ENCODE measurements at regions not wholly inside any gene's neighbourhood (a gene's known extent, or its start where the extent isn't known, plus 50 kb on each side); places are given as distances from the start of the nearest gene placed in this dataset.
A peak's percentile ranks its signal among the peaks of the same experiment; 100 is the strongest.

DNA sequence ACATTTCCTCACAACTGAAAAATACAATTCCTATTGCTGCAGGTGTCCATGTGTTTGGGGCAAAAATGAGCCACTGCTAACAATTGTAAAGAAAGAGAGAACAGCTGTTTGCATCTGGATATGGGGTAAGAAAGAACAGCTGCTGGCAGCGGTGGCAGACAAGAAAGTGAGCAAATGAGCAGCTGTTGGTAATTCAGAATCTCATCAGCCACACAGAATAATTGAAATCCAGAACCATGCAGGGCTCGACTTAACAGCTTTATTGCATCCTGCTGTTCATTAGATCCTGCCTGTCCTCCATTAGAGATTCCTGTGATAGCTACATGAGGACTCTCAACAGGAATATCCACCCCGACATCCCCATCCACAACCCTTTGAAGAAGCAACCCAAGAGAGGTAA lies 62.5 kb upstream of the TSPAN8 start:
- Histone ChIP-seq H3K36me3 (no peaks in the 10 kb centered on the region), H3K4me1 (peaks cover 0 to 5% (median 1%) of the 10 kb centered on the region in 4 donors), H3K4me3 (no peak overlapping the region), H3K27ac (no peak overlapping the region), H3K9me3 (no peaks in the 10 kb centered on the region), H3K27me3 (no peaks in the 10 kb centered on the region)
- intact Hi-C loops (cut with DNase I; ENCODE audit: low total_unique reads): no loop called here
- no peak for DNase-seq
- TF ChIP-seq, protein P1, sequence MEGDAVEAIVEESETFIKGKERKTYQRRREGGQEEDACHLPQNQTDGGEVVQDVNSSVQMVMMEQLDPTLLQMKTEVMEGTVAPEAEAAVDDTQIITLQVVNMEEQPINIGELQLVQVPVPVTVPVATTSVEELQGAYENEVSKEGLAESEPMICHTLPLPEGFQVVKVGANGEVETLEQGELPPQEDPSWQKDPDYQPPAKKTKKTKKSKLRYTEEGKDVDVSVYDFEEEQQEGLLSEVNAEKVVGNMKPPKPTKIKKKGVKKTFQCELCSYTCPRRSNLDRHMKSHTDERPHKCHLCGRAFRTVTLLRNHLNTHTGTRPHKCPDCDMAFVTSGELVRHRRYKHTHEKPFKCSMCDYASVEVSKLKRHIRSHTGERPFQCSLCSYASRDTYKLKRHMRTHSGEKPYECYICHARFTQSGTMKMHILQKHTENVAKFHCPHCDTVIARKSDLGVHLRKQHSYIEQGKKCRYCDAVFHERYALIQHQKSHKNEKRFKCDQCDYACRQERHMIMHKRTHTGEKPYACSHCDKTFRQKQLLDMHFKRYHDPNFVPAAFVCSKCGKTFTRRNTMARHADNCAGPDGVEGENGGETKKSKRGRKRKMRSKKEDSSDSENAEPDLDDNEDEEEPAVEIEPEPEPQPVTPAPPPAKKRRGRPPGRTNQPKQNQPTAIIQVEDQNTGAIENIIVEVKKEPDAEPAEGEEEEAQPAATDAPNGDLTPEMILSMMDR (IDR thresholded peaks at IDR 0.05): no peak

DNA sequence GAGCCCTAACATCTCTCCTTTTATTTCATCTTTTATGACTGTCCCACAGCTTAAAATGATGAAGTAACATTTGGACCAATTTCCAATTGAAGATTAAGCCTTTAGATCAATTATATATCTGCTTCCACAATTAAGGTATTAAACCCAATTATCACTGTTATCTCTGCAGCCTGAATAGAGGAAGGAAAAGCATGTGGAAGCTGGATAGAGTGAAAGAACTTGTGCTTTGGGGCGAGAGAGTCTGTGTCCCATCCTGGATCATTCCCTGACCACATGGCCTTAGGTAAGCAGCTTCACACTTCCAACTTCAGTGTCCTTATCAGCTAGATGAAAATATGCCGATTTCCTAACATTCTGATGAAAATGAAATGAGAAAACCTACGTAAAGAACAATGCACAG lies 61.4 kb upstream of the TSPAN8 start:
- H3K27ac ChIP-seq: no peak overlapping the region
- H3K27me3 ChIP-seq: no peaks in the 10 kb centered on the region
- peaks cover 0 to 15% (median 1%) of the 10 kb centered on the region in 4 donors for H3K4me1 ChIP-seq
- no peaks in the 10 kb centered on the region for H3K36me3 ChIP-seq
- intact Hi-C loops (cut with DNase I; ENCODE audit: low total_unique reads): loop anchor here (10.0 kb wide), 1 partner anchor 176 kb away; no protein-coding TSS in a partner anchor
- no peaks in the 10 kb centered on the region for H3K9me3 ChIP-seq
- TF ChIP-seq, protein P1 (IDR thresholded peaks at IDR 0.05): no peak
- H3K4me3 ChIP-seq: no peak overlapping the region
- DNase-seq: no peak

DNA sequence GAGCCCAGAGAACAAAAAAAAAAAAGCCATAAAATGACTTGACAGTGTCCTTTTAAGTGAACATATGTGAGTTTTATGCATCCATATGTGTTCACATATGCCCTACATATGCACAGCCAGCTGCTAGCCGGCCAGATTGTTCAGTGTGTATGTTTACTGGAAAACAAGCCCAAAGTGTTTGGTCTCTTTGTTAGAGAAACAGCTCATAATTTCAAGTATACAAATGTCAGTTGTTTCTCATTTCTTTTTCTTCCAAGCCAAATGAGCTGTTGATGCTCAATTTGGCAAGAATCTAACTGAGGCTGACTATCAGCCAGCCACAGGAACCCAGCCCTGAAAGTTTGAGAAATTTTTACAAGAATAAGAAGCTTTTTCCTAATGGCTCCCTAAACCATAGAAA lies 60.8 kb upstream of the TSPAN8 start:
- H3K27me3 ChIP-seq: no peaks in the 10 kb centered on the region
- no peaks in the 10 kb centered on the region for H3K36me3 ChIP-seq
- intact Hi-C loops (cut with DNase I; ENCODE audit: low total_unique reads): loop anchor here (10.0 kb wide), 1 partner anchor 176 kb away; no protein-coding TSS in a partner anchor
- H3K4me3 ChIP-seq: no peak overlapping the region
- no peaks in the 10 kb centered on the region for H3K9me3 ChIP-seq
- no peak overlapping the region for H3K27ac ChIP-seq
- TF ChIP-seq, protein P1 (IDR thresholded peaks at IDR 0.05): no peak
- H3K4me1 ChIP-seq: peaks cover 0 to 21% (median 1%) of the 10 kb centered on the region in 4 donors
- DNase-seq: no peak

DNA sequence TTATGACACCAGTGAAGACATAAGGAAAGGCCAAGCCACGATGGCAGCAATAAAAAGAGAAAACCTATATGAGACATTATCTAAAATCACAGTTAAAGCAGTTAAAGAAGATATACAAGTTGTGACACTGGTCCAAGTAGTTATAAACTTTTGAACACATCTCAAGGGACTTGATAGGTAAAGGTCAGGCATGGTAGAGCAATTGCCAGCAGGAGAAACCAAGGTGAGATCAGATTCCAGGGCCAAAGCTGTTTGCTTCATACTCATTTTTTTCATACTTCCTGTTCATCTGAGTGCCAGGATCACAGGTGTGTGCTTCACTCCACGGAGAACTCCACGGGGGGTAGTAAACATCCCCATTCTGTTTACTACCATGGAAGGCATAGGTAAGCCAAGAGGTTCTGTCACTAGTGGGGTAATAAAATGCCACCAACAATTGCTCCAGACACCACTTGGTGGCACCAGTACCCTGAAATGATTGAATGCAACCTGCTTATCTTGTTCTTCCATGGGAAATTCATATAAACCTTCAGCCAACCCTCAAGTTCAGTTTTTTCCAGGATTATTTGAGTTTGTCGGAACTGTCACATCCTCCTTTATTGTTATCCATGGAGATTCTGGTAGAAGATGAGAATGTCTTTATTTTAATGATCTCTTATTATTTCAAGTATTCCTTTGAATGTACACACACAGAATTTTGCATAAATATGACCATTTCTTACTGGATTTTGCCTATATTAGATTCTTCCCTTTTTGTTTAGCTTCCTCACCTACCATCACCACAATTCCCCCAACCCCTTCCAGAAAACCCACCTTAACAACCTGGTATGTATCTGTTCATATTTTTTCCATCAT lies 59.2 kb upstream of the TSPAN8 start:
- peak in 1 of 2 donors; percentile 65 for DNase-seq
- Histone ChIP-seq H3K36me3 (no peaks in the 10 kb centered on the region), H3K27me3 (no peaks in the 10 kb centered on the region), H3K9me3 (no peaks in the 10 kb centered on the region), H3K4me1 (peaks cover 0 to 23% (median 1%) of the 10 kb centered on the region in 4 donors), H3K27ac (peak overlapping the region in 1 of 2 donors; percentile 31), H3K4me3 (no peak overlapping the region)
- intact Hi-C loops (cut with DNase I; ENCODE audit: low total_unique reads): loop anchor here (10.0 kb wide), 1 partner anchor 178 kb away; no protein-coding TSS in a partner anchor
- TF ChIP-seq, protein P1 (IDR thresholded peaks at IDR 0.05): peak; percentile 54 to 60

DNA sequence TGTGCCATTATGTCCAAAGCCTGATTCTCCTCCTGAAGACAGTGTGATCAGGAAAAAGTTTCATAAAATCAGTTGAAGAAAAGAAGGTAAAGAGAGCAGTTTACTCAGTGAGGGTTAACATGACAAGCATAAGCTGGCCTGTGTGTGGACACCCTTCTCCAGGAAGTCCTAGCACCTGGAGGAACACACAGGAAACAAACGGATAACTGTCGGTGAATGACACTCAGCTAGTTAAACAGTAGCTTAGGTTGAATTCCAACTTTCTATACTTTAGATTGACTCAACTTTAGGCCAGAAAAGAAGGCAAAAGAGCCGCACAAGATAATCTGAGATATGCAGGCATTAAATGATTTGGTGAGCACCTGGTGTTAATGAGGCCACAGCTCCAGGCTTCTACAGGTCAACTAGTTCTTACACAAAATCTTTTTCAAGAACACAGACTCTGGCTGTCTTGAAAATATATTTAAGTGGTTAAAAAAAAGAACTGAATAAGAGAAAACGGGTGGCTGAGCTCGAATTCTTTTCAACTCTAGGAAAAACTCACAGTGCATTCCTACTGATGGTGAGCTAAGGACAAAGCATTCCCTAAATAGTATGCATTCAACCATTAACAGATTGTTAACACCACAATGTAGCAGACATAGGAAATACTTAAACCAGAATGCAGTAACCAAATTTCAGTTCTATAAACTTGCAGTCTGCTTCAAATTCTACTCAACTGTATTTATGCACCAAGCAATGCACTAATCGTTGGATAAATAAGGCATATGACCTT lies 56.9 kb upstream of the TSPAN8 start:
- Histone ChIP-seq H3K9me3 (no peaks in the 10 kb centered on the region), H3K36me3 (no peaks in the 10 kb centered on the region), H3K4me1 (peaks cover 0 to 23% (median 1%) of the 10 kb centered on the region in 4 donors), H3K27ac (peak overlapping the region; percentile 3 to 29), H3K4me3 (no peak overlapping the region), H3K27me3 (no peaks in the 10 kb centered on the region)
- DNase-seq: no peak
- intact Hi-C loops (cut with DNase I; ENCODE audit: low total_unique reads): loop anchor here (10.0 kb wide), 1 partner anchor 180 kb away; no protein-coding TSS in a partner anchor
- TF ChIP-seq, protein P1 (IDR thresholded peaks at IDR 0.05): no peak

Data from tibial artery (tissue), 4 donors.